K562 (cell line): ENCODE measurements at regions not wholly inside any gene's neighbourhood (a gene's known extent, or its start where the extent isn't known, plus 50 kb on each side); places are given as distances from the start of the nearest gene placed in this dataset.

Experiments used
- ATAC-seq: fragments of 200-7000 bp; cut with Tn5 transposase; 3 replicates; pipeline ENCODE4 v1.9.1; 2020; ENCODE audit warnings: moderate library complexity
- BruUV-seq: library from RNA; stranded (reverse); fragments of 400-500 nt; replicated peaks from 2 replicates; lab custom pipeline; 2021; lab: Mats Ljungman, UMichigan
- CTCF ChIA-PET: fragments of 300-600 bp; formaldehyde crosslinking; extraction: SDS; loops from one replicate; lab custom pipeline; 2021; ENCODE audit warnings: low intra/inter-chr PET ratio; lab: Yijun Ruan, JAX
- POLR2A ChIA-PET: fragments of 300-600, 350-650 bp; sonication (Branson Sonifier 250); formaldehyde crosslinking; extraction: SDS; loops from one replicate; lab custom pipeline; 2021; ENCODE audit warnings: antibody characterized with exemption, inconsistent platforms; lab: Yijun Ruan, JAX
- DNase-seq, 4 experiments: peaks; one replicate each; pipeline versions ENCODE4 v3.0.0 to v3.0.0-alpha.2; 2011 to 2018; ENCODE audit warnings: low spot score in 3 of 4, mixed read lengths in 3 of 4; ENCODE audit errors: extremely low read depth in 1 of 4
- FAIRE-seq: peaks from 2 replicates; lab custom pipeline; 2011; peaks lifted over from hg19 to GRCh38; lab: Jason Lieb, UNC
- H2AFZ ChIP-seq: 2 replicates; pipeline ENCODE4 v1.6.0; 2011; ENCODE audit warnings: low read depth, low read length, control low read depth, inconsistent platforms
- H3K27ac ChIP-seq: fragments of 200-600 bp; 3 replicates; pipeline ENCODE4 v1.8.0; 2011; ENCODE audit warnings: low read depth, mild to moderate bottlenecking, control low read depth, inconsistent platforms, low read length, moderate library complexity, mixed read lengths; ENCODE audit errors: extremely low read depth
- H3K27me3 ChIP-seq, 2 experiments: fragments of 300-600 bp in 1 of 2; 2 replicates in 1 of 2; 3 replicates in 1 of 2; pipeline versions ENCODE4 v1.6.0 to v1.8.0; 2011; ENCODE audit warnings: inconsistent platforms in 2 of 2, low read length in 2 of 2, mild to moderate bottlenecking in 1 of 2, mixed read lengths in 1 of 2, moderate library complexity in 1 of 2; ENCODE audit not compliant: control insufficient read depth in 2 of 2, insufficient read depth in 2 of 2
- H3K36me3 ChIP-seq: fragments of 300-600 bp; 3 replicates; pipeline ENCODE4 v1.8.0; 2011; ENCODE audit warnings: mild to moderate bottlenecking, low read length, inconsistent platforms; ENCODE audit not compliant: control insufficient read depth, insufficient read depth
- H3K4me1 ChIP-seq, 2 experiments: fragments of 200-600 bp in 1 of 2; replicated peaks in 1 of 2; 2 replicates in 1 of 2; 3 replicates in 1 of 2; pipeline versions ENCODE4 v1.5.1 to v1.8.0; 2011; ENCODE audit warnings: inconsistent platforms in 2 of 2, low read length in 2 of 2, mild to moderate bottlenecking in 1 of 2, mixed read lengths in 1 of 2, moderate library complexity in 1 of 2; ENCODE audit not compliant: control insufficient read depth in 2 of 2, insufficient read depth in 2 of 2
- H3K4me2 ChIP-seq: 2 replicates; pipeline ENCODE4 v1.6.1; 2011; ENCODE audit warnings: low read length, control low read depth, inconsistent platforms, mixed read lengths; ENCODE audit not compliant: insufficient read depth
- H3K4me3 ChIP-seq: fragments of 200-600 bp; sonication (generic), shearing (Covaris generic); 2 replicates; pipeline ENCODE4 v1.5.1; 2016; ENCODE audit warnings: control low read depth, inconsistent platforms
- H3K79me2 ChIP-seq: fragments of 200-600 bp; 3 replicates; pipeline ENCODE4 v1.8.0; 2011; ENCODE audit warnings: low read length, inconsistent platforms; ENCODE audit not compliant: control insufficient read depth, insufficient read depth
- H3K9ac ChIP-seq, 2 experiments: 2 replicates each; pipeline versions ENCODE4 v1.6.0 to v1.6.1; 2011; ENCODE audit warnings: low read depth in 2 of 2, low read length in 2 of 2, control low read depth in 1 of 2, inconsistent platforms in 1 of 2, mild to moderate bottlenecking in 1 of 2, mixed read lengths in 1 of 2; ENCODE audit not compliant: insufficient read depth in 1 of 2
- H3K9me1 ChIP-seq: one replicate; pipeline ENCODE4 v1.6.0; 2011; ENCODE audit warnings: inconsistent platforms, mild to moderate bottlenecking, low read length, moderate library complexity; ENCODE audit not compliant: control insufficient read depth, insufficient read depth
- H3K9me3 ChIP-seq: replicated peaks from 2 replicates; pipeline ENCODE4 v1.5.1; 2011; ENCODE audit warnings: low read depth, low read length, inconsistent platforms; ENCODE audit not compliant: control insufficient read depth, insufficient read depth
- H4K20me1 ChIP-seq: replicated peaks from 2 replicates; pipeline ENCODE4 v1.6.1; 2011; ENCODE audit warnings: low read length, inconsistent platforms, mixed read lengths; ENCODE audit not compliant: control insufficient read depth, insufficient read depth
- ATF7 ChIP-seq: fragments of 450-650 bp; IDR thresholded peaks from 2 replicates; pipeline ENCODE4 v1.7.1; 2014; ENCODE audit warnings: mild to moderate bottlenecking, moderate library complexity
- GATAD2A ChIP-seq: fragments of 450-650 bp; IDR thresholded peaks from 2 replicates; pipeline ENCODE4 v1.6.1; 2017
- PCBP1 ChIP-seq: fragments of 200-400 bp; formaldehyde crosslinking; IDR thresholded peaks from 2 replicates; pipeline ENCODE4 v1.6.1; 2018; ENCODE audit warnings: mild to moderate bottlenecking, low read depth, low read length; ENCODE audit not compliant: poor library complexity, severe bottlenecking
- RBM17 ChIP-seq: fragments of 200-400 bp; formaldehyde crosslinking; IDR thresholded peaks from 2 replicates; pipeline ENCODE4 v1.6.1; 2017; ENCODE audit warnings: low read depth, mild to moderate bottlenecking, low read length, borderline replicate concordance
- SMAD2 ChIP-seq: fragments of 150-350 bp; IDR thresholded peaks from 2 replicates; pipeline ENCODE4 v1.6.1; 2014; ENCODE audit warnings: low read depth, mild to moderate bottlenecking, low read length
- SNRNP70 ChIP-seq: fragments of 200-400 bp; formaldehyde crosslinking; optimal IDR thresholded peaks from 2 replicates; pipeline ENCODE3; 2017; ENCODE audit warnings: low read depth, low read length
- ZEB2 ChIP-seq: fragments of 450-650 bp; IDR thresholded peaks from 2 replicates; pipeline ENCODE4 v1.6.1; 2016
- ZNF311 ChIP-seq: fragments of 250-450 bp; sonication (Bioruptor Pico); IDR thresholded peaks from 2 replicates; pipeline ENCODE4 v1.4.0; 2020; ENCODE audit warnings: mild to moderate bottlenecking, moderate library complexity
- ZNF445 ChIP-seq: fragments of 250-450 bp; sonication (Bioruptor Pico); IDR thresholded peaks from 2 replicates; pipeline ENCODE4 v1.4.0; 2020; ENCODE audit warnings: low read depth, mild to moderate bottlenecking, moderate library complexity
- ZNF507 ChIP-seq: conservative IDR thresholded peaks from 2 replicates; pipeline ENCODE4 v1.6.1; 2017; ENCODE audit warnings: missing genetic modification characterization, missing compliant biosample characterization
- ZNF512 ChIP-seq: IDR thresholded peaks from 2 replicates; pipeline ENCODE4 v1.6.1; 2016; ENCODE audit warnings: missing genetic modification characterization, missing compliant biosample characterization
- WGBS: fragments of 100-300 bp; shearing (Covaris generic); methylation state at CpG from one replicate; pipeline ENCODE4 v1.1.6; 2016; ENCODE audit warnings: low coverage, mixed read lengths; ENCODE audit not compliant: insufficient coverage; ENCODE audit errors: missing lambda C conversion rate; 5-methylcytosine and 5-hydroxymethylcytosine counted together
- in situ Hi-C: fragments of 300-500 bp; cut with MboI; formaldehyde crosslinking; loops from 4 replicates; pipeline ENCODE4 v1.15.0; 2018; ENCODE audit warnings: inconsistent platforms, mixed read lengths
- intact Hi-C: fragments of 100-400 bp; cut with micrococcal nuclease; formaldehyde crosslinking; loops from 2 replicates; pipeline ENCODE4 v1.14.2; 2022
- TF ChIP-seq, protein P1 (sequence below): fragments of 250-450 bp; sonication (Bioruptor Pico); IDR thresholded peaks from 2 replicates; pipeline ENCODE4 v1.5.0; 2021; ENCODE audit warnings: mild to moderate bottlenecking, borderline replicate concordance

GRCh38 chr3:137131081-137131480 lies 173.3 kb downstream of the IL20RB start:
- Histone ChIP-seq H3K27me3 (no peaks in the 10 kb centered on the region), H3K4me2 (no peak overlapping the region), H3K9ac (no peak overlapping the region), H3K36me3 (no peaks in the 10 kb centered on the region), H3K9me1 (no peaks in the 10 kb centered on the region), H3K79me2 (no peaks in the 10 kb centered on the region), H4K20me1 (no peaks in the 10 kb centered on the region), H2AFZ (no peak overlapping the region), H3K4me1 (no peaks in the 10 kb centered on the region), H3K4me3 (no peak overlapping the region), H3K27ac (no peak overlapping the region), H3K9me3 (no peaks in the 10 kb centered on the region)
- DNase-seq (no peak), FAIRE-seq (no peak), ATAC-seq (no peak)
- no TSS peak for BruUV-seq
- WGBS: 0% methylated on average over 2 of the region's 2 CpGs
- TF ChIP-seq ZNF445 (CRISPR knock-in tag) (no peak), ZNF512 (tag) (no peak), SMAD2 (no peak)
- in situ Hi-C loops: no loop called here
- intact Hi-C loops: no loop called here
- POLR2A ChIA-PET: interaction anchor here (1.2 kb wide), 1 partner anchor 16 kb away, joined by 3 read pairs; no protein-coding TSS in a partner anchor
- CTCF ChIA-PET: no interaction called here

DNA sequence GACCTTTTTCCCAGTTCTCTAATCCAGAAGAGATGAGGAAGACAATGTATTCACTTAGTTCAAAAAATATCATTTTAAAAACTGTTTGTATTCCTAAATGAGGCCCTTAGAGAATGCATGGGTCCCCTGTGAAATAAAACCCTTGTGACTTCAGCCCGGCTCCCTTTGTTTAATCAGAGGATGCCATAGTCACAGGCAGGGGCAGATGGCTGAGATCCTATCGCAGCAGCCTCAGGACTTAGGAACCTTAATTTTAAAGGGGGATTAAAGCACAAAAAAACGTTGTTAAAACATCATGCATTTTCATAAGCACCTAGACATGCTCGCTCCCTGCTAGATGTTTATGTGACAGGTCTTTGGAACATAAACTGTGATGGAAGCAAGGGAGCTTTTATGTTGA lies 176.6 kb downstream of the IL20RB start:
- intact Hi-C loops: no loop called here
- no peaks in the 10 kb centered on the region for H3K36me3 ChIP-seq
- H2AFZ ChIP-seq: no peak overlapping the region
- 2% methylated on average over 4 of the region's 4 CpGs for WGBS
- ChIA-PET POLR2A (no interaction called here), CTCF (no interaction called here)
- no peaks in the 10 kb centered on the region for H3K79me2 ChIP-seq
- BruUV-seq: no TSS peak
- H4K20me1 ChIP-seq: no peaks in the 10 kb centered on the region
- H3K27ac ChIP-seq: no peak overlapping the region
- ATAC-seq (no peak), DNase-seq (no peak), FAIRE-seq (no peak)
- no peaks in the 10 kb centered on the region for H3K9me3 ChIP-seq
- H3K4me3 ChIP-seq: no peak overlapping the region
- H3K4me2 ChIP-seq: no peak overlapping the region
- in situ Hi-C loops: no loop called here
- H3K27me3 ChIP-seq: no peaks in the 10 kb centered on the region
- no peaks in the 10 kb centered on the region for H3K4me1 ChIP-seq
- H3K9ac ChIP-seq: no peak overlapping the region
- H3K9me1 ChIP-seq: no peaks in the 10 kb centered on the region
- no peak for TF ChIP-seq RBM17
- no peak for TF ChIP-seq ATF7
- no peak for TF ChIP-seq ZEB2
- no peak for TF ChIP-seq PCBP1
- TF ChIP-seq ZNF507 (tag): no peak
- no peak for TF ChIP-seq ZNF311
- TF ChIP-seq, protein P1, sequence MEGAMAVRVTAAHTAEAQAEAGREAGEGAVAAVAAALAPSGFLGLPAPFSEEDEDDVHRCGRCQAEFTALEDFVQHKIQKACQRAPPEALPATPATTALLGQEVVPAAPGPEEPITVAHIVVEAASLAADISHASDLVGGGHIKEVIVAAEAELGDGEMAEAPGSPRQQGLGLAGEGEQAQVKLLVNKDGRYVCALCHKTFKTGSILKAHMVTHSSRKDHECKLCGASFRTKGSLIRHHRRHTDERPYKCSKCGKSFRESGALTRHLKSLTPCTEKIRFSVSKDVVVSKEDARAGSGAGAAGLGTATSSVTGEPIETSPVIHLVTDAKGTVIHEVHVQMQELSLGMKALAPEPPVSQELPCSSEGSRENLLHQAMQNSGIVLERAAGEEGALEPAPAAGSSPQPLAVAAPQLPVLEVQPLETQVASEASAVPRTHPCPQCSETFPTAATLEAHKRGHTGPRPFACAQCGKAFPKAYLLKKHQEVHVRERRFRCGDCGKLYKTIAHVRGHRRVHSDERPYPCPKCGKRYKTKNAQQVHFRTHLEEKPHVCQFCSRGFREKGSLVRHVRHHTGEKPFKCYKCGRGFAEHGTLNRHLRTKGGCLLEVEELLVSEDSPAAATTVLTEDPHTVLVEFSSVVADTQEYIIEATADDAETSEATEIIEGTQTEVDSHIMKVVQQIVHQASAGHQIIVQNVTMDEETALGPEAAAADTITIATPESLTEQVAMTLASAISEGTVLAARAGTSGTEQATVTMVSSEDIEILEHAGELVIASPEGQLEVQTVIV (CRISPR knock-in tag): no peak
- TF ChIP-seq GATAD2A: no peak
- no peak for TF ChIP-seq SNRNP70
